Endothelial cell of umbilical vein (primary cell): ENCODE measurements at regions not wholly inside any gene's neighbourhood (a gene's known extent, or its start where the extent isn't known, plus 50 kb on each side); places are given as distances from the start of the nearest gene placed in this dataset.

Source experiments
- BruUV-seq: library from RNA; stranded (reverse); fragments of 400-500 nt; replicated peaks from 2 replicates; lab custom pipeline; 2021; lab: Mats Ljungman, UMichigan
- CTCF ChIA-PET: fragments of 300-600, 350-600 bp; sonication (Branson Sonifier 250); formaldehyde crosslinking; loops from one replicate; lab custom pipeline; 2021; ENCODE audit warnings: antibody characterized with exemption, inconsistent platforms; lab: Charles Lee
- POLR2A ChIA-PET: fragments of 300-600, 350-600 bp; sonication (Branson Sonifier 250); formaldehyde crosslinking; loops from one replicate; lab custom pipeline; 2021; ENCODE audit warnings: antibody characterized with exemption, inconsistent platforms; lab: Charles Lee
- DNase-seq: peaks from one replicate; pipeline ENCODE4 v3.0.0-alpha.2; 2011; ENCODE audit warnings: low read depth, low spot score
- FAIRE-seq: peaks from 2 replicates; lab custom pipeline; 2011; peaks lifted over from hg19 to GRCh38; lab: Jason Lieb, UNC
- H2AFZ ChIP-seq: 2 replicates; pipeline ENCODE4 v1.6.0; 2012; ENCODE audit warnings: low read depth, low read length, control low read depth, inconsistent platforms
- H3K27ac ChIP-seq: 2 replicates; pipeline ENCODE4 v1.5.1; 2011; ENCODE audit warnings: low read depth, mild to moderate bottlenecking, control low read depth, low read length, moderate library complexity; ENCODE audit not compliant: insufficient read depth
- H3K27me3 ChIP-seq, 2 experiments: 2 replicates each; pipeline versions ENCODE4 v1.6.0 to v1.6.1; 2011; ENCODE audit warnings: low read length in 2 of 2, mixed read lengths in 1 of 2; ENCODE audit not compliant: control insufficient read depth in 2 of 2, insufficient read depth in 2 of 2
- H3K36me3 ChIP-seq, 2 experiments: 2 replicates in 1 of 2; 3 replicates in 1 of 2; pipeline ENCODE4 v1.5.1; 2011; ENCODE audit warnings: low read length in 2 of 2, mild to moderate bottlenecking in 1 of 2, moderate library complexity in 1 of 2; ENCODE audit not compliant: control insufficient read depth in 2 of 2, insufficient read depth in 2 of 2; ENCODE audit errors: extremely low read depth in 1 of 2
- H3K4me1 ChIP-seq: 3 replicates; pipeline ENCODE4 v1.5.1; 2011; ENCODE audit warnings: mild to moderate bottlenecking, low read length; ENCODE audit not compliant: control insufficient read depth, insufficient read depth; ENCODE audit errors: extremely low read depth
- H3K4me2 ChIP-seq: 2 replicates; pipeline ENCODE4 v1.6.1; 2011; ENCODE audit warnings: low read length, control low read depth, mixed read lengths; ENCODE audit not compliant: insufficient read depth
- H3K4me3 ChIP-seq, 3 experiments: fragments of 200-600 bp in 1 of 3; sonication (generic), shearing (Covaris generic) in 1 of 3; replicated peaks in 1 of 3; 2 replicates each; pipeline ENCODE4 v1.5.1; 2011 to 2016; ENCODE audit warnings: control low read depth in 3 of 3, low read length in 3 of 3, mild to moderate bottlenecking in 2 of 3, inconsistent platforms in 1 of 3, low read depth in 1 of 3, moderate library complexity in 1 of 3; ENCODE audit not compliant: insufficient read depth in 1 of 3
- H3K79me2 ChIP-seq: 2 replicates; pipeline ENCODE4 v1.6.0; 2012; ENCODE audit warnings: low read length, inconsistent platforms; ENCODE audit not compliant: control insufficient read depth, insufficient read depth
- H3K9ac ChIP-seq: replicated peaks from 2 replicates; pipeline ENCODE3; 2011; ENCODE audit warnings: low read length, control low read depth; ENCODE audit not compliant: insufficient read depth; ENCODE audit errors: extremely low read depth
- H3K9me1 ChIP-seq: replicated peaks from 3 replicates; pipeline ENCODE4 v1.6.0; 2011; ENCODE audit warnings: mild to moderate bottlenecking, low read length; ENCODE audit not compliant: control insufficient read depth, insufficient read depth; ENCODE audit errors: extremely low read depth
- H3K9me3 ChIP-seq: replicated peaks from 2 replicates; pipeline ENCODE4 v1.5.1; 2012; ENCODE audit warnings: low read length, inconsistent platforms; ENCODE audit not compliant: control insufficient read depth, insufficient read depth
- H4K20me1 ChIP-seq: replicated peaks from 2 replicates; pipeline ENCODE3; 2011; ENCODE audit warnings: mild to moderate bottlenecking, low read length; ENCODE audit not compliant: control insufficient read depth, insufficient read depth; ENCODE audit errors: extremely low read depth
- EZH2 ChIP-seq: IDR thresholded peaks from 2 replicates; pipeline ENCODE4 v1.6.1; 2012; ENCODE audit warnings: borderline replicate concordance, low read depth, mild to moderate bottlenecking, moderate library complexity, low read length, inconsistent platforms; ENCODE audit not compliant: severe bottlenecking
- FOS ChIP-seq: IDR thresholded peaks from 2 replicates; pipeline ENCODE4 v1.6.1; 2011; ENCODE audit warnings: mild to moderate bottlenecking, low read length, moderate library complexity, borderline replicate concordance; ENCODE audit not compliant: insufficient read depth
- GATA2 ChIP-seq: IDR thresholded peaks from 2 replicates; pipeline ENCODE4 v1.7.0; 2011; ENCODE audit warnings: low read depth, mild to moderate bottlenecking, moderate library complexity, mixed read lengths, low read length; ENCODE audit not compliant: insufficient read length, insufficient read depth
- JUN ChIP-seq: IDR thresholded peaks from 2 replicates; pipeline ENCODE4 v1.6.1; 2011; ENCODE audit warnings: borderline replicate concordance, low read depth; ENCODE audit not compliant: insufficient read length, insufficient read depth
- MYC ChIP-seq: IDR thresholded peaks from one replicate; pipeline ENCODE4 v1.6.1; 2011; ENCODE audit warnings: mild to moderate bottlenecking, low read depth, low read length
- POLR2A ChIP-seq: IDR thresholded peaks from 2 replicates; pipeline ENCODE4 v1.6.1; 2012; ENCODE audit warnings: low read depth, mild to moderate bottlenecking, control low read depth, low read length
- POLR2AphosphoS5 ChIP-seq: IDR thresholded peaks from 2 replicates; pipeline ENCODE4 v1.6.1; 2012; ENCODE audit warnings: low read depth, mild to moderate bottlenecking, control low read depth, low read length, moderate library complexity; ENCODE audit not compliant: insufficient read depth
- dilution Hi-C: fragments of 300-500 bp; cut with MboI; formaldehyde crosslinking; loops from one replicate; pipeline ENCODE4 v1.15.0; 2019; ENCODE audit warnings: low sequenced_read_pairs; ENCODE audit not compliant: extremely low pct_ligation_motif_present
- intact Hi-C: fragments of 100-400 bp; cut with micrococcal nuclease; formaldehyde crosslinking; loops from one replicate; pipeline ENCODE4 v1.10.0; 2022
- TF ChIP-seq, protein P1 (sequence below), 2 donors: IDR thresholded peaks; 1 replicate in 1 of 2; 2 replicates in 1 of 2; pipeline ENCODE4 v1.5.1; 2011; ENCODE audit warnings: low read length in 2 of 2, mild to moderate bottlenecking in 2 of 2, moderate library complexity in 2 of 2, control low read depth in 1 of 2, inconsistent platforms in 1 of 2, low read depth in 1 of 2; ENCODE audit not compliant: insufficient read depth in 1 of 2; ENCODE audit errors: extremely low read depth in 1 of 2
- TF ChIP-seq, protein P2 (sequence below): IDR thresholded peaks from 2 replicates; pipeline ENCODE4 v1.6.1; 2011; ENCODE audit not compliant: insufficient read depth, insufficient read length

DNA sequence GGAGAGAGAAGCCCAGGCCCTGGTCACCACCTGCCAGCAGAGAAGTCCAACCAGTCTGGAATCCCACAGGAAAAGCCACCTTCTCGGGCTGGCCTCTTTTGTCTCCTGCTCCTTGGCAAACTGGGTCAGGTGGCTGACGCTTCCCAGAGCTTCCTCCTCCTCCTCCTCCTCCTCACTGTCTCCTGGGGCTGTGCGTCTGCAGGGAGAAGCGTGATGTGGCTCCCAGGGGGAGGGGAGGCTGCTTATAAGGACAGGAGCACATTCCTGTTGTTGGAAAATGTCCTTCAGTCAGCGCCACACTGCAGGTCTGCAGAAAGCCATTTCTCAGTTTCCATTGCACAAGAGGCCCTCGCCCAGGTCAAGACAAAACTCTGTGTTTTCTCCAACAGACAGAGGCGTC, 1316.5 kb downstream of the BRD1 start:
- H2AFZ ChIP-seq = no peak overlapping the region

DNA sequence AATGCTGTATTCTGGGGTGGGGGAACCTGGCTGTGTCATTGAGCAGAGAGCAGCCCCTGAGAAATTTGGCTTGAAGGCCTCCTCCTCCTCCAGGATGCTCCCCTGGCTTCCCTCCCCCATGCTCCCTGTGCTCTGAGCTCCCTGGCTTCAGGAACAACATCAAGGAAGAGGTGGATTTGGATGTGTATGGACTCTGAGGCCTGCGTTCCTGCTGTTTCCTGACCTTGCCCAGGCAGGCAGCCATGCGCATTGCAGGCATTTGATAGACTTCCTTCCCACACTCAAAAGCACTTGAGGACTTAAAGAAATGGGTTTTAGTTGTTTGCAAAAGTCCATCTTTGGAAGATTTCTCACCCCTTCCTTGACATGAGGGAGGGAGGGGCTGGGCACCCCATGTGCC, 1317.1 kb downstream of the BRD1 start:
- no peaks in the 10 kb centered on the region for H3K4me1 ChIP-seq
- no peak overlapping the region for H3K9ac ChIP-seq
- no TSS peak for BruUV-seq
- TF ChIP-seq POLR2A = no peak
- no peak for TF ChIP-seq POLR2AphosphoS5
- TF ChIP-seq, protein P1, sequence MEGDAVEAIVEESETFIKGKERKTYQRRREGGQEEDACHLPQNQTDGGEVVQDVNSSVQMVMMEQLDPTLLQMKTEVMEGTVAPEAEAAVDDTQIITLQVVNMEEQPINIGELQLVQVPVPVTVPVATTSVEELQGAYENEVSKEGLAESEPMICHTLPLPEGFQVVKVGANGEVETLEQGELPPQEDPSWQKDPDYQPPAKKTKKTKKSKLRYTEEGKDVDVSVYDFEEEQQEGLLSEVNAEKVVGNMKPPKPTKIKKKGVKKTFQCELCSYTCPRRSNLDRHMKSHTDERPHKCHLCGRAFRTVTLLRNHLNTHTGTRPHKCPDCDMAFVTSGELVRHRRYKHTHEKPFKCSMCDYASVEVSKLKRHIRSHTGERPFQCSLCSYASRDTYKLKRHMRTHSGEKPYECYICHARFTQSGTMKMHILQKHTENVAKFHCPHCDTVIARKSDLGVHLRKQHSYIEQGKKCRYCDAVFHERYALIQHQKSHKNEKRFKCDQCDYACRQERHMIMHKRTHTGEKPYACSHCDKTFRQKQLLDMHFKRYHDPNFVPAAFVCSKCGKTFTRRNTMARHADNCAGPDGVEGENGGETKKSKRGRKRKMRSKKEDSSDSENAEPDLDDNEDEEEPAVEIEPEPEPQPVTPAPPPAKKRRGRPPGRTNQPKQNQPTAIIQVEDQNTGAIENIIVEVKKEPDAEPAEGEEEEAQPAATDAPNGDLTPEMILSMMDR (IDR thresholded peaks at IDR 0.05; ENCODE audit: extremely low read depth in 1 of 2, insufficient read depth in 1 of 2, low read depth in 1 of 2, low read length in 2 of 2) = no peak
- TF ChIP-seq EZH2 = no peak
- no peak for TF ChIP-seq GATA2
- no peak for TF ChIP-seq JUN
- no peak for TF ChIP-seq MYC
- TF ChIP-seq, protein P2, sequence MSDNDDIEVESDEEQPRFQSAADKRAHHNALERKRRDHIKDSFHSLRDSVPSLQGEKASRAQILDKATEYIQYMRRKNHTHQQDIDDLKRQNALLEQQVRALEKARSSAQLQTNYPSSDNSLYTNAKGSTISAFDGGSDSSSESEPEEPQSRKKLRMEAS = no peak
- no peak for TF ChIP-seq FOS
- dilution Hi-C loops (no loop called here), intact Hi-C loops (no loop called here)
- no peak overlapping the region for H3K27ac ChIP-seq
- no peaks in the 10 kb centered on the region for H4K20me1 ChIP-seq
- no peaks in the 10 kb centered on the region for H3K9me1 ChIP-seq
- FAIRE-seq = no peak
- H3K79me2 ChIP-seq = no peaks in the 10 kb centered on the region
- H3K36me3 ChIP-seq = no peaks in the 10 kb centered on the region
- H3K4me2 ChIP-seq = no peak overlapping the region
- H3K4me3 ChIP-seq = no peak overlapping the region
- H3K27me3 ChIP-seq = no peaks in the 10 kb centered on the region
- no peak overlapping the region for H2AFZ ChIP-seq
- peaks cover 3% of the 10 kb centered on the region for H3K9me3 ChIP-seq
- DNase-seq = no peak
- ChIA-PET CTCF (no interaction called here), POLR2A (no interaction called here)

More for the DNA sequence above, 1316.5 kb downstream of the BRD1 start:
- H3K9ac ChIP-seq = no peak overlapping the region
- ChIA-PET CTCF (no interaction called here), POLR2A (no interaction called here)
- FAIRE-seq (no peak), DNase-seq (no peak)
- H3K79me2 ChIP-seq = no peaks in the 10 kb centered on the region
- no peaks in the 10 kb centered on the region for H3K4me1 ChIP-seq
- H3K36me3 ChIP-seq = no peaks in the 10 kb centered on the region
- dilution Hi-C loops (no loop called here), intact Hi-C loops (no loop called here)
- no peaks in the 10 kb centered on the region for H3K9me1 ChIP-seq
- no peak overlapping the region for H3K27ac ChIP-seq
- H4K20me1 ChIP-seq = no peaks in the 10 kb centered on the region
- H3K27me3 ChIP-seq = no peaks in the 10 kb centered on the region
- H3K4me3 ChIP-seq = no peak overlapping the region
- peaks cover 3% of the 10 kb centered on the region for H3K9me3 ChIP-seq
- BruUV-seq = no TSS peak
- no peak overlapping the region for H3K4me2 ChIP-seq
- no peak for TF ChIP-seq JUN
- no peak for TF ChIP-seq POLR2A
- no peak for TF ChIP-seq EZH2
